ENCODE measurements at regions not wholly inside any gene's neighbourhood (a gene's known extent, or its start where the extent isn't known, plus 50 kb on each side); places are given as distances from the start of the nearest gene placed in this dataset.

GRCh38 chr2:220168891-220169546 lies 541.6 kb downstream of the SLC4A3 start:
- no peak overlapping the region for H3K4me3 ChIP-seq
- H3K27ac ChIP-seq = no peak overlapping the region

GRCh38 chr2:220174826-220175225 lies 547.4 kb downstream of the SLC4A3 start:
- Histone ChIP-seq H3K27ac (peak overlapping the region in 1 of 21 experiments; percentile 4), H3K4me3 (no peak overlapping the region)

- no peak overlapping the region for H3K4me3 ChIP-seq
- H3K27ac ChIP-seq = peak overlapping the region in 3 of 21 experiments; percentile 4 to 46 (median 37)
Observed at GRCh38 chr2:220175967-220176366, 548.5 kb downstream of the SLC4A3 start.

GRCh38 chr2:220178991-220179695 lies 551.7 kb downstream of the SLC4A3 start:
- no peak overlapping the region for H3K4me3 ChIP-seq
- peak overlapping the region in 8 of 21 experiments; percentile 18 to 73 (median 50) for H3K27ac ChIP-seq

- Histone ChIP-seq H3K27ac (no peak overlapping the region), H3K4me3 (no peak overlapping the region)
Observed at GRCh38 chr2:220181165-220181564, 553.7 kb downstream of the SLC4A3 start.

- Histone ChIP-seq H3K27ac (peak overlapping the region in 1 of 21 experiments; percentile 29), H3K4me3 (no peak overlapping the region)
Observed at GRCh38 chr2:220182790-220183189, 555.4 kb downstream of the SLC4A3 start.

GRCh38 chr2:220185766-220186305 lies 558.4 kb downstream of the SLC4A3 start:
- Histone ChIP-seq H3K4me3 (no peak overlapping the region), H3K27ac (no peak overlapping the region)

GRCh38 chr2:220188031-220188430 lies 560.6 kb downstream of the SLC4A3 start:
- Histone ChIP-seq H3K4me3 (no peak overlapping the region), H3K27ac (peak overlapping the region in 10 of 21 experiments; percentile 1 to 76 (median 45))

- no peak overlapping the region for H3K4me3 ChIP-seq
- no peak overlapping the region for H3K27ac ChIP-seq
Observed at GRCh38 chr2:220191031-220191430, 563.6 kb downstream of the SLC4A3 start.

GRCh38 chr2:220191737-220192136 lies 564.3 kb downstream of the SLC4A3 start:
- no peak overlapping the region for H3K27ac ChIP-seq

GRCh38 chr2:220192994-220193753 lies 565.7 kb downstream of the SLC4A3 start:
- Histone ChIP-seq H3K27ac (no peak overlapping the region), H3K4me3 (no peak overlapping the region)

More at GRCh38 chr2:220191737-220192136, 564.3 kb downstream of the SLC4A3 start:
- H3K4me3 ChIP-seq = no peak overlapping the region

GRCh38 chr2:220194630-220195584 lies 567.5 kb downstream of the SLC4A3 start:
- no peak overlapping the region for H3K4me3 ChIP-seq
- H3K27ac ChIP-seq = no peak overlapping the region

- no peak overlapping the region for H3K4me3 ChIP-seq
- peak overlapping the region in 11 of 21 experiments; percentile 20 to 77 (median 55) for H3K27ac ChIP-seq
Observed at GRCh38 chr2:220198896-220199295, 571.5 kb downstream of the SLC4A3 start.

- Histone ChIP-seq H3K27ac (no peak overlapping the region), H3K4me3 (no peak overlapping the region)
Observed at GRCh38 chr2:220202066-220202465, 574.6 kb downstream of the SLC4A3 start.

- H3K27ac ChIP-seq = no peak overlapping the region
- no peak overlapping the region for H3K4me3 ChIP-seq
Observed at GRCh38 chr2:220209093-220209492, 581.7 kb downstream of the SLC4A3 start.

- H3K4me3 ChIP-seq = no peak overlapping the region
- H3K27ac ChIP-seq = no peak overlapping the region
Observed at GRCh38 chr2:220209751-220210150, 582.3 kb downstream of the SLC4A3 start.

- Histone ChIP-seq H3K4me3 (no peak overlapping the region), H3K27ac (no peak overlapping the region)
Observed at GRCh38 chr2:220212296-220213080, 585.1 kb downstream of the SLC4A3 start.

- no peak overlapping the region for H3K27ac ChIP-seq
- H3K4me3 ChIP-seq = no peak overlapping the region
Observed at GRCh38 chr2:220215785-220216184, 588.4 kb downstream of the SLC4A3 start.
